ENCODE measurements at regions not wholly inside any gene's neighbourhood (a gene's known extent, or its start where the extent isn't known, plus 50 kb on each side); places are given as distances from the start of the nearest gene placed in this dataset.
"Not testable (repeated sequence)": the region's sequence is repeated elsewhere in the genome, so short reads cannot be mapped to it uniquely, and the experiment has no call there.

- no peak for FAIRE-seq
- DNase-seq (ENCODE audit: insufficient read length, low spot score): no peak
- no peak for TF ChIP-seq POLR2A (IDR thresholded peaks at IDR 0.05; ENCODE audit: low read depth, low read length)
These were observed 225.8 kb upstream of the RUNX1 start for GRCh38 chr21:35274923-35275322.

DNA sequence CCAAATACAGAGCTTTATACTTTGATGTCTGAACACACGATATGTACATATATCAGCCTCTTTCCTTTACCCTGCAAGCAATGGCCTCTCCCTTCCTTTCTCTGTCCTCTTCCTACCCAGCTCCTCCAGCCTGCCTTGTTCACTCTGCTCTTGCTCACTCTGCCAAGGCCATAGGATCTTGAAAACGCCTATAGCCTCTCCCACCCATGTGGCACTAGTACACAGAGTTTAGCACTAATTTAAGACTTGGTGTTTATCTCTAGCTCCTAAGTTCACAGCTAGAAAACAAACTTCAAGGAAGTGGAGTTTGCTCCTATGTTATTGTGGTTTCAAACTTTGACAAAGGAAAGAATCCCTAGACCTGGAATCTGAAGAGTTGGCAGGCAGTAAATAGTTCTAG is 225.0 kb upstream of the RUNX1 start:
- DNase-seq (ENCODE audit: insufficient read length, low spot score) (no peak), FAIRE-seq (no peak)
- no peak for TF ChIP-seq POLR2A (IDR thresholded peaks at IDR 0.05; ENCODE audit: low read depth, low read length)

DNA sequence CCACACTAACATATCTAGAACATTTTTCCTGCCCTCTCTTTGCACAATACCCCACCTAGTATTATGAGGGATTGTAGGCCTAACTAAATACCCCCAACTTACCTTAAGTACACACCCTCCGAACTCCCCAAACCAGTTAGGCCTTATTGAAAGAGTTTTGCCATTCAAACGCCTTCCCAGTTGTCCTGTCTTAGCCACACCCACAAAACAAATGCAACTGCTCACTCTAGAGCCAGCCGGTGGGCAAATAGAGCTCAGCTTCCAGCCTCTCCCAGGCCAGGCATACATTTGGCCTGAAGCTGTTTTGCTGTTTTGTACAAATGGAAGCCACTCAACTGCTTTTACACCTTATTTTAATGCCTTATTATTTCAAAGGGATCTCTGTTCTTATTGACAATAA is 224.2 kb upstream of the RUNX1 start:
- no peak for DNase-seq (ENCODE audit: insufficient read length, low spot score)
- TF ChIP-seq POLR2A (IDR thresholded peaks at IDR 0.05; ENCODE audit: low read depth, low read length): no peak
- FAIRE-seq: no peak

GRCh38 chr21:35271344-35272118 is 222.4 kb upstream of the RUNX1 start:
- not testable (repeated sequence) for FAIRE-seq

GRCh38 chr21:35268817-35269216 is 219.7 kb upstream of the RUNX1 start:
- FAIRE-seq (no peak), DNase-seq (ENCODE audit: insufficient read length, low spot score) (no peak)
- TF ChIP-seq POLR2A (IDR thresholded peaks at IDR 0.05; ENCODE audit: low read depth, low read length): no peak

More at GRCh38 chr21:35271344-35272118, 222.4 kb upstream of the RUNX1 start:
- DNase-seq (ENCODE audit: insufficient read length, low spot score): not testable (repeated sequence)

GRCh38 chr21:35268261-35268660 is 219.2 kb upstream of the RUNX1 start:
- TF ChIP-seq POLR2A (IDR thresholded peaks at IDR 0.05; ENCODE audit: low read depth, low read length): no peak
- DNase-seq (ENCODE audit: insufficient read length, low spot score) (no peak), FAIRE-seq (no peak)

DNA sequence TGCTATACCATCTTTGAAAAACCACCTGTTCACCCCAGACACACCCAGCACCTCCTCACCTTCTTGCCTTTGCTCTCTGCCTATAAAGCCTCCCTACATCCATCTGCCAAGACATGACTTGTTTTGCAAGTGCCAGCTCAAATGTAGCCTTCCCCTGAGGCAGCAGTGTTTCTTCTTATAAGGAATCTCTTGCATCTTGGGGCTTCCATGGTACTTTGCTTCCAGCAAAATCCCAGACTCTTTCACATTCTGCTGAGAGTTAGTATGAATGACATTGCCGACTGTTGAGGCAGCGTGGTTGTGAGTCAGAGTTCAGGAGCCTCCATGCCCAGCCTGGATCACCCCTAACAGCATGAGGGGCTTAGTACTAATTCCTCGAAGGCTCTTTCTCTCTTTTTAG is 217.4 kb upstream of the RUNX1 start:
- FAIRE-seq (no peak), DNase-seq (ENCODE audit: insufficient read length, low spot score) (no peak)
- no peak for TF ChIP-seq POLR2A (IDR thresholded peaks at IDR 0.05; ENCODE audit: low read depth, low read length)

DNA sequence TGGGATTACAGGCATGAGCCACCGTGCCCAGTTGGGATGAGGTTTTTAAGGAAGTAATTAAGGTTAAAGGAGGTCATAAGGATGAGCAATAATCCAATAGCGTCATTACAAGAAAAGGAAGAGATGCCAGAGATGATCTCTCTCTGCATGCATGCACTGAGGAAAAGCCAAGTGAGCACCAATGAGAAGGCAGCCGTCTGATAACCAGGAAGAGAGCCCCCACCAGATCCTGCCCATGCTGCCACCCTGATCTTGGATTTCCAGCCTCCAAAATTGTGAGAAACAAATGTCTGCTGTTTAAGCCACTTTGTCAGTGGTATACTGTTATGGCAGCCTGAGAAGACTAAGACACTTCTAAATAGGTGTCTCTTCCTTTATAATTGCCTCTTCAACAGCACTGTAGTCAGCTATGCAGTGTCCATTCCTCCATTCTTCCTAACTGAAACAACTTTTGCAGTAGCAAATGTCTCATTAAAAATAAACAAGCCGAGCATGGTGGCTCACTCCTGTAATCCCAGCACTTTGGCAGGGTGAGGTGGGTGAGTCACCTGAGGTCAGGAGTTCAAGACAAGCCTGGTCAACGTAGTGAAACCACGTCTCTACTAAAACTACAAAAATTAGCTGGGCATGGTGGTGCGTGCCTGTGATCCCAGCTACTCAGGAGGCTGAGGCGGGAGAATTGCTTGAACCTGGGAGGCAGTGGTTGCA is 216.2 kb upstream of the RUNX1 start:
- peak; percentile 36 for FAIRE-seq
- DNase-seq (ENCODE audit: insufficient read length, low spot score): no peak
- no peak for TF ChIP-seq POLR2A (IDR thresholded peaks at IDR 0.05; ENCODE audit: low read depth, low read length)

- TF ChIP-seq POLR2A (IDR thresholded peaks at IDR 0.05; ENCODE audit: low read depth, low read length): no peak
- DNase-seq (ENCODE audit: insufficient read length, low spot score) (no peak), FAIRE-seq (no peak)
These were observed 210.4 kb upstream of the RUNX1 start for GRCh38 chr21:35259457-35259856.

DNA sequence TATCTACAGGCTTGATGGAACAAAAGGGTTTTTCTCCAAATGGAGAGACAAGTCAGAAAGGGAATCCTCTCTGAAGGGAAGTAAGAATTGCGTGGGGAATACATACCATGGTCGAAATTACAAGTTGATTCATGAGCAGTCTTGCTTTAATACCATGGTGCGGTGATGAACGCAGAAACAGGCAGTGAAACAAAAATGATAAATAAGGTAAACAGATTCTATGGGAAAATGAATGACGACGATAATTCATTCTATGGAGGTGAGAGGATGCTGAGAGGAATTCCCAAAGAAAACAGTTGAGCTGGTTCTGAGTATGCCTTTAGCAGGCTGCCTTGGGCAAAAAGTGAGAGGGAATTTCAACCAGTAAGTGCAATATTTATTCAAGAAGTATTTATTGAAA is 209.4 kb upstream of the RUNX1 start:
- TF ChIP-seq POLR2A (IDR thresholded peaks at IDR 0.05; ENCODE audit: low read depth, low read length): no peak
- FAIRE-seq (no peak), DNase-seq (ENCODE audit: insufficient read length, low spot score) (no peak)

DNA sequence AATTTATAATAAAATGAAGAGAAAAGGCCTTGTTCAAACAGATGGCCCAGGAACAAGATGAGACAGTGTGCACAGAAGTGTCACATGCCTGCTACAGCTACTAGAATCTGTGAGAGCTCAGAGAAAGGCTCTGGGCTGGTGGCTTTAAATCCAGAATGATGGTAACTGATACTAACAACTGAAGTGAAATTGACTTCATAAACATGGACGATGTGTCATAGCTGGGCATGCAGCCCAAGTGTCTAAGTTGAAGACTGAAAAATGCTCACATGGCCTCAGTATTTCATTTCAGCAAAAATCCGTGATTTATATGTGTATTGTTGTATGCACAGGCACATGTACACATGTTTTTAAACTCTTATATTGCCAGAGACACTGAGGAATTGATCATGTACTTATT is 208.3 kb upstream of the RUNX1 start:
- no peak for TF ChIP-seq POLR2A (IDR thresholded peaks at IDR 0.05; ENCODE audit: low read depth, low read length)
- DNase-seq (ENCODE audit: insufficient read length, low spot score) (no peak), FAIRE-seq (peak; percentile 88)

GRCh38 chr21:35256468-35256988 is 207.4 kb upstream of the RUNX1 start:
- no peak for TF ChIP-seq POLR2A (IDR thresholded peaks at IDR 0.05; ENCODE audit: low read depth, low read length)
- DNase-seq (ENCODE audit: insufficient read length, low spot score): peak; percentile 65
- peak; percentile 95 for FAIRE-seq

- FAIRE-seq (no peak), DNase-seq (ENCODE audit: insufficient read length, low spot score) (no peak)
- no peak for TF ChIP-seq POLR2A (IDR thresholded peaks at IDR 0.05; ENCODE audit: low read depth, low read length)
These were observed 205.7 kb upstream of the RUNX1 start for GRCh38 chr21:35254765-35255138.

DNA sequence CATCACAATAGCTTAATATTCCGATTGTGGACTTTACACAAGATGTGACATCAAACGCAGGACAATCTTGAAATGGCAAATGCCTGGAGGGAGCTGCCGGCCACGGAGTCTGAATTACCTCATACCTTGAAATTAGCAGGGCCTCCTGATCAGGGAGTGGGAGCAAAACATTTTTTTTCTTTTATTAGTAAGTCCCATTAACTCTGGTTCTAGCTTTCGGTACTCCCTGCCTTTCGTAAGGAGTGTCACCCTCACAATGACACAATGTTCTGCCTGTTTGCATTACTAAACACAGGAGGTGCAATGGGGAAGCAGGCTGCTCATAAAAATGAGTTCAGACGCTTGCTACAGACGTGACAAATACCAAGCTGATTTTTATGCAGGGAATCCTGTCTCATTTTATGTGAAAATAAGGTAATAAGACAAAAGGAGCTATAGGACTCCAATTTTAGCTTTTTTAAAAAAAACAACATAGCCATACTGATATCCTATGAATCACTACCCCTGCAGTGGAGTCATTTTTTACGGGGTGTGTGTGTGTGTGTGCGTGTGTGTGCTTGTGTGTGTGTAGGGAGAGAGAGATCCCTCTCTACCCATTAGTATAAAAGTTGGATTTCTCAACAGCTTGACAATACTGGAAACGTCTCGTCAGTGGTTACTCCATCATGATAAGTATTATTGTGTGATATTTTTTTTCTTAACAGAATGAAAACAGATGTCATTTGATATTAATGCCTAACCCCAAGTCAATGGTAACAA is 205.1 kb upstream of the RUNX1 start:
- no peak for FAIRE-seq
- no peak for TF ChIP-seq POLR2A (IDR thresholded peaks at IDR 0.05; ENCODE audit: low read depth, low read length)
- no peak for DNase-seq (ENCODE audit: insufficient read length, low spot score)
